ENCODE measurements at regions not wholly inside any gene's neighbourhood (a gene's known extent, or its start where the extent isn't known, plus 50 kb on each side); places are given as distances from the start of the nearest gene placed in this dataset.

GRCh38 chr6:49054311-49054710 lies 408.7 kb downstream of the MMUT start:
- Histone ChIP-seq H3K27ac (replicated peaks) (no peak overlapping the region), H3K27me3 (ENCODE audit: insufficient read depth, poor library complexity, severe bottlenecking) (no peaks in the 10 kb centered on the region), H3K4me3 (replicated peaks; ENCODE audit: insufficient read depth, low read length) (no peak overlapping the region)
- DNase-seq (ENCODE audit: low read depth in 1 of 2, low spot score in 1 of 2) = no peak
- TF ChIP-seq GABPA (IDR thresholded peaks at IDR 0.05; ENCODE audit: low read depth) = no peak
- TF ChIP-seq POLR2AphosphoS5 (IDR thresholded peaks at IDR 0.05; ENCODE audit: low read depth) = no peak
- TF ChIP-seq CTCF (IDR thresholded peaks at IDR 0.05; ENCODE audit: insufficient read depth, low read length) = no peak
- no peak for TF ChIP-seq SPI1 (IDR thresholded peaks at IDR 0.05; ENCODE audit: borderline replicate concordance, low read depth)
- no peak for TF ChIP-seq REST (IDR thresholded peaks at IDR 0.05; ENCODE audit: insufficient replicate concordance, low read depth)

GRCh38 chr6:49052901-49053300 lies 410.2 kb downstream of the MMUT start:
- no peak for DNase-seq (ENCODE audit: low read depth in 1 of 2, low spot score in 1 of 2)
- Histone ChIP-seq H3K27ac (replicated peaks) (no peak overlapping the region), H3K27me3 (ENCODE audit: insufficient read depth, poor library complexity, severe bottlenecking) (no peaks in the 10 kb centered on the region), H3K4me3 (replicated peaks; ENCODE audit: insufficient read depth, low read length) (no peak overlapping the region)
- TF ChIP-seq REST (IDR thresholded peaks at IDR 0.05; ENCODE audit: insufficient replicate concordance, low read depth) (no peak), SPI1 (IDR thresholded peaks at IDR 0.05; ENCODE audit: borderline replicate concordance, low read depth) (no peak), CTCF (IDR thresholded peaks at IDR 0.05; ENCODE audit: insufficient read depth, low read length) (no peak), GABPA (IDR thresholded peaks at IDR 0.05; ENCODE audit: low read depth) (no peak), POLR2AphosphoS5 (IDR thresholded peaks at IDR 0.05; ENCODE audit: low read depth) (no peak)

- H3K27ac ChIP-seq (replicated peaks) = no peak overlapping the region
- no peak overlapping the region for H3K4me3 ChIP-seq (replicated peaks; ENCODE audit: insufficient read depth, low read length)
- H3K27me3 ChIP-seq (ENCODE audit: insufficient read depth, poor library complexity, severe bottlenecking) = no peaks in the 10 kb centered on the region
- TF ChIP-seq SPI1 (IDR thresholded peaks at IDR 0.05; ENCODE audit: borderline replicate concordance, low read depth) = no peak
- no peak for TF ChIP-seq REST (IDR thresholded peaks at IDR 0.05; ENCODE audit: insufficient replicate concordance, low read depth)
- no peak for TF ChIP-seq POLR2AphosphoS5 (IDR thresholded peaks at IDR 0.05; ENCODE audit: low read depth)
- no peak for TF ChIP-seq CTCF (IDR thresholded peaks at IDR 0.05; ENCODE audit: insufficient read depth, low read length)
- TF ChIP-seq GABPA (IDR thresholded peaks at IDR 0.05; ENCODE audit: low read depth) = no peak
- DNase-seq (ENCODE audit: low read depth in 1 of 2, low spot score in 1 of 2) = no peak
These were observed 411.8 kb downstream of the MMUT start for GRCh38 chr6:49051281-49051680.
